ENCODE measurements at regions not wholly inside any gene's neighbourhood (a gene's known extent, or its start where the extent isn't known, plus 50 kb on each side); places are given as distances from the start of the nearest gene placed in this dataset.

DNA sequence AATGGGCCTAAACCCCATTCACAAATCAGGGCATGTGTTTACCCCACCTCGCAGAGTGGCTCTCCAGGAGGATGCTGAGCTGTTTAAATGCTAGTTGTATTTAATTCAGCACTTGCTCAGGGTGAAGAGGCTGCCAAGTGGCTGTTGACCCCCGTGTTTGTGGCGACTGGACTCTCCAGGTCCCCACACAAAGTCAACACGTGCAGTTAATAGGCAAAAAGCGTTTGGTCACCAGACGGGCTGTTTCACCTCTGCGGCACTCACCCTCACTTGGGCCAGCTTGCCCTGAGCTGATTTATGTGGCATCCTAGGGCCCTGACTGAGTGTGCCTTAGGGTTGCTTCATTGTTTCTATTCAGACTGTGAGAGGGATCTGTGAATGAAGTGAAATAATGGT, 152.3 kb downstream of the GAS1 start:
- TF ChIP-seq, protein P1, sequence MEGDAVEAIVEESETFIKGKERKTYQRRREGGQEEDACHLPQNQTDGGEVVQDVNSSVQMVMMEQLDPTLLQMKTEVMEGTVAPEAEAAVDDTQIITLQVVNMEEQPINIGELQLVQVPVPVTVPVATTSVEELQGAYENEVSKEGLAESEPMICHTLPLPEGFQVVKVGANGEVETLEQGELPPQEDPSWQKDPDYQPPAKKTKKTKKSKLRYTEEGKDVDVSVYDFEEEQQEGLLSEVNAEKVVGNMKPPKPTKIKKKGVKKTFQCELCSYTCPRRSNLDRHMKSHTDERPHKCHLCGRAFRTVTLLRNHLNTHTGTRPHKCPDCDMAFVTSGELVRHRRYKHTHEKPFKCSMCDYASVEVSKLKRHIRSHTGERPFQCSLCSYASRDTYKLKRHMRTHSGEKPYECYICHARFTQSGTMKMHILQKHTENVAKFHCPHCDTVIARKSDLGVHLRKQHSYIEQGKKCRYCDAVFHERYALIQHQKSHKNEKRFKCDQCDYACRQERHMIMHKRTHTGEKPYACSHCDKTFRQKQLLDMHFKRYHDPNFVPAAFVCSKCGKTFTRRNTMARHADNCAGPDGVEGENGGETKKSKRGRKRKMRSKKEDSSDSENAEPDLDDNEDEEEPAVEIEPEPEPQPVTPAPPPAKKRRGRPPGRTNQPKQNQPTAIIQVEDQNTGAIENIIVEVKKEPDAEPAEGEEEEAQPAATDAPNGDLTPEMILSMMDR (conservative IDR thresholded peaks at IDR 0.05), result no peak
- no peak for TF ChIP-seq ZFX (IDR thresholded peaks at IDR 0.05)
